SJCRH30 (cell line): ENCODE measurements at regions not wholly inside any gene's neighbourhood (a gene's known extent, or its start where the extent isn't known, plus 50 kb on each side); places are given as distances from the start of the nearest gene placed in this dataset.

Source experiments
- DNase-seq, 2 experiments: peaks; one replicate each; pipeline ENCODE4 v3.0.0-alpha.2; 2015 to 2020
- H3K27ac ChIP-seq: fragments of 250-450 bp; sonication (Bioruptor Pico); 2 replicates; pipeline ENCODE4 v1.5.1; 2020; ENCODE audit warnings: mild to moderate bottlenecking, moderate library complexity
- H3K27me3 ChIP-seq: fragments of 250-450 bp; sonication (Bioruptor Pico); 2 replicates; pipeline ENCODE4 v1.5.1; 2020; ENCODE audit warnings: mild to moderate bottlenecking, moderate library complexity
- H3K36me3 ChIP-seq: fragments of 250-450 bp; sonication (Bioruptor Pico); 2 replicates; pipeline ENCODE4 v1.5.1; 2020; ENCODE audit warnings: mild to moderate bottlenecking, moderate library complexity
- H3K4me1 ChIP-seq: fragments of 250-450 bp; sonication (Bioruptor Pico); 2 replicates; pipeline ENCODE4 v1.5.1; 2020; ENCODE audit warnings: mild to moderate bottlenecking, moderate library complexity
- H3K4me3 ChIP-seq: fragments of 250-450 bp; sonication (Bioruptor Pico); 2 replicates; pipeline ENCODE4 v1.5.1; 2020; ENCODE audit warnings: mild to moderate bottlenecking, moderate library complexity
- H3K9me3 ChIP-seq: fragments of 250-450 bp; sonication (Bioruptor Pico); replicated peaks from 2 replicates; pipeline ENCODE4 v1.5.1; 2020; ENCODE audit warnings: mild to moderate bottlenecking, moderate library complexity

DNA sequence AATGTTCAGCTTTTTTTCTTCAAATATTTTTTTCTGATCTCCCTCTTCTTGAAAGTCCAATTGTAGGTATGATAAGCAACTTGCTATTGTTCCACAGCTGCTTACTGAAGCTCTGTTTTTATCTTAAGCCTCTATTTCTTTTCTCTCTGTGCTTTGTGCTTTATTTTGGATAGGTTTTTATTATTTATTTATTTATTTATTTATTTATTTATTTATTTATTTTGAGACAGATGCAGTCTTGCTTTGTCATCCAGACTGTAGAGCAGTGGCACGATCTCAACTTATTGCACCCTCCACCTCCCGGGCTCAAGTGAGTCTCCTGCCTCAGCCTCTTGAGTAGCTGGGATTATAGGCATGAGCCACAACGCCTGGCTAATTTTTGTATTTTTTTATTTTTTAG is 199.4 kb downstream of the KLF12 start:
- no peak overlapping the region for H3K27ac ChIP-seq
- H3K9me3 ChIP-seq, result no peaks in the 10 kb centered on the region
- no peaks in the 10 kb centered on the region for H3K36me3 ChIP-seq

DNA sequence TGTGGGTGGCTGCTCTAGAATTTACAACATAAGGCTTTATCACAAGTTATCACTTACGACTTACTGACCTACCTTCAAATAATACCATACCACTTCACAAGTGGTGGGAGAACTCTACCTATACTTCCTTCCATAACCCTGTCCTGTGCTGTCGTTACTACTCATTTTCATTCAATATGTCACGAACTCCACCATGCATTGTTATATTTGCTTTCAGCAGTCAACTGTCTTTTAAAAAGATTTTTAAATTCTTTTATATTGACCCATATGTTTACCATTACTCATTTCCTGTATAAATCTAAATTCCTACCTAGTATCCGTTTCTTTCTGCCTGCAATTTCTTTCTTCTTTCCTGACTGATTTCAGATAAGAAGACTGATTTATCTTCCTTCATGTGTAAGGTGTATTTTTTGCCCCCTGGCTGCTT is 200.0 kb downstream of the KLF12 start:
- no peak for DNase-seq
- H3K4me3 ChIP-seq, result no peak overlapping the region
- H3K27ac ChIP-seq, result no peak overlapping the region

More for the DNA sequence above, 199.4 kb downstream of the KLF12 start:
- H3K27me3 ChIP-seq, result no peaks in the 10 kb centered on the region
- DNase-seq, result no peak
- no peak overlapping the region for H3K4me3 ChIP-seq
- peaks cover 27% of the 10 kb centered on the region for H3K4me1 ChIP-seq

DNA sequence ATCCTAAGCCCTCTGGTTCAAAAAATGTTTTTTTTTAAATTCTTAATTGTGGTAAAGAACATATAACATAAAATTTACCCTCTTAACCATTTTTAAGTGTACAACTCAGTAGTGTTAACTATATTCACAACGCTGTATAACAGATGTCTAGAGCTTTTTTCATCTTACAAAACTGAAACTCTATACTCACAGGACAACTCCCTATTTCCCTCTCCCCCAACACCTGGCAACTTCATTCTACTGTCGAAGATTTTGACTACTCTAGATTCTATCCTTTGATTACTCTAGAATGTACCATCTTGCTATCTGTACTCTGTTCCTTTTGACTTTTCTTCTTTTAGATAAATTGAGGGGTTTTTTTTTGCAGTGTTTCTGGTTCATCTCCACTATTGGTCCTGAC is 200.4 kb downstream of the KLF12 start:
- Histone ChIP-seq H3K36me3 (no peaks in the 10 kb centered on the region), H3K9me3 (no peaks in the 10 kb centered on the region), H3K4me3 (no peak overlapping the region), H3K27ac (no peak overlapping the region), H3K4me1 (peaks cover 25% of the 10 kb centered on the region), H3K27me3 (no peaks in the 10 kb centered on the region)
- peak in 1 of 2 experiments; percentile 56 for DNase-seq

More for the DNA sequence above, 200.0 kb downstream of the KLF12 start:
- Histone ChIP-seq H3K9me3 (no peaks in the 10 kb centered on the region), H3K36me3 (no peaks in the 10 kb centered on the region), H3K4me1 (peaks cover 27% of the 10 kb centered on the region), H3K27me3 (no peaks in the 10 kb centered on the region)

DNA sequence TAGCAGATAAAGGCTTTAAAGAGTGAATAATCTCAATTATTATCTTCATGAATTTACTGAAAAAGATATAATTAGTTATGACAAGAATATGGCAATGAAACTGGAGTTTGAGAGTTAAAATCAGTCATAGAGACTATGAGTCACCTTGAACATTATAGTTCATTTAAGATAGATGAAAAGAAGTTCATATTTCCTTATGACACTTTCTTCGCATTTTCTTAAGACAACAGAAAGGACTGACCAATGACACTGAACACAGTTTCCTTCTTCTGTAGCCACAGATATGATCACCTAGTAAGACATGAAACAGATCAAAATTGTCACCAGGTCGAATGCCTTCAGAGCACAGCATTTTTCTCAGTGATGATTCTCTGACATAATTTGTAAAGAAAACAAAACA is 202.1 kb downstream of the KLF12 start:
- no peak overlapping the region for H3K27ac ChIP-seq
- DNase-seq, result no peak
- H3K36me3 ChIP-seq, result no peaks in the 10 kb centered on the region

GRCh38 chr13:73929287-73929932 is 204.8 kb downstream of the KLF12 start:
- H3K27me3 ChIP-seq, result no peaks in the 10 kb centered on the region
- no peak overlapping the region for H3K27ac ChIP-seq
- peaks cover 16% of the 10 kb centered on the region; the same call in 1 of the 2 replicates for H3K4me1 ChIP-seq
- no peaks in the 10 kb centered on the region for H3K36me3 ChIP-seq
- no peak overlapping the region for H3K4me3 ChIP-seq
- H3K9me3 ChIP-seq, result no peaks in the 10 kb centered on the region
- DNase-seq, result no peak

More for the DNA sequence above, 202.1 kb downstream of the KLF12 start:
- no peak overlapping the region for H3K4me3 ChIP-seq
- peaks cover 10% of the 10 kb centered on the region; the same call in 1 of the 2 replicates for H3K4me1 ChIP-seq
- no peaks in the 10 kb centered on the region for H3K27me3 ChIP-seq
- H3K9me3 ChIP-seq, result no peaks in the 10 kb centered on the region

GRCh38 chr13:73924607-73925006 is 209.6 kb downstream of the KLF12 start:
- H3K36me3 ChIP-seq, result no peaks in the 10 kb centered on the region
- peaks cover 10% of the 10 kb centered on the region; the same call in 1 of the 2 replicates for H3K4me1 ChIP-seq
- H3K9me3 ChIP-seq, result no peaks in the 10 kb centered on the region
- no peak overlapping the region for H3K4me3 ChIP-seq
- H3K27ac ChIP-seq, result no peak overlapping the region
- H3K27me3 ChIP-seq, result no peaks in the 10 kb centered on the region
- peak; percentile 14 to 52 for DNase-seq

GRCh38 chr13:73922493-73923393 is 211.5 kb downstream of the KLF12 start:
- no peak for DNase-seq
- H3K27ac ChIP-seq, result no peak overlapping the region
- H3K4me3 ChIP-seq, result no peak overlapping the region
- no peaks in the 10 kb centered on the region for H3K9me3 ChIP-seq
- no peaks in the 10 kb centered on the region for H3K27me3 ChIP-seq
- H3K36me3 ChIP-seq, result no peaks in the 10 kb centered on the region
- H3K4me1 ChIP-seq, result peaks cover 10% of the 10 kb centered on the region; the same call in 1 of the 2 replicates

DNA sequence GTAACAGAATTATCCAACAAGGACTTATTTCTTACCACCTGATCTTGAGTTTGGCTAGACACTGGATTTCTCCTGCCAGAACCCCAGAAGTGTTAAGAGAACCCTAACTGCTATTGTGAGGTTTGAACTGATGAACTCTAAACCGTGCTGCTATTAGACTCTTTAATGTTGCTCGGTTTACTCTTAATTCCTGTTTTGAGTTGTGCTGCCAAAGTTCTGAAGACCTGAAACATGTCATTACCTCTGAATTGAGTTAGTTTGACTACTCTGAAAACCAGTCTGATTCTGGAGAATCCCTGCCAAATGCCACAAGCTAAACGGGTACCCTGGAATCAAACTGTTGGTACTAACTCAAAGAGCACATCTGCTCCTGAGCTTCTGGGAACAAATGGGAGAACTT is 215.5 kb downstream of the KLF12 start:
- Histone ChIP-seq H3K27me3 (no peaks in the 10 kb centered on the region), H3K27ac (no peak overlapping the region), H3K4me3 (no peak overlapping the region), H3K36me3 (no peaks in the 10 kb centered on the region), H3K4me1 (peaks cover 11% of the 10 kb centered on the region), H3K9me3 (no peaks in the 10 kb centered on the region)
- DNase-seq, result no peak

DNA sequence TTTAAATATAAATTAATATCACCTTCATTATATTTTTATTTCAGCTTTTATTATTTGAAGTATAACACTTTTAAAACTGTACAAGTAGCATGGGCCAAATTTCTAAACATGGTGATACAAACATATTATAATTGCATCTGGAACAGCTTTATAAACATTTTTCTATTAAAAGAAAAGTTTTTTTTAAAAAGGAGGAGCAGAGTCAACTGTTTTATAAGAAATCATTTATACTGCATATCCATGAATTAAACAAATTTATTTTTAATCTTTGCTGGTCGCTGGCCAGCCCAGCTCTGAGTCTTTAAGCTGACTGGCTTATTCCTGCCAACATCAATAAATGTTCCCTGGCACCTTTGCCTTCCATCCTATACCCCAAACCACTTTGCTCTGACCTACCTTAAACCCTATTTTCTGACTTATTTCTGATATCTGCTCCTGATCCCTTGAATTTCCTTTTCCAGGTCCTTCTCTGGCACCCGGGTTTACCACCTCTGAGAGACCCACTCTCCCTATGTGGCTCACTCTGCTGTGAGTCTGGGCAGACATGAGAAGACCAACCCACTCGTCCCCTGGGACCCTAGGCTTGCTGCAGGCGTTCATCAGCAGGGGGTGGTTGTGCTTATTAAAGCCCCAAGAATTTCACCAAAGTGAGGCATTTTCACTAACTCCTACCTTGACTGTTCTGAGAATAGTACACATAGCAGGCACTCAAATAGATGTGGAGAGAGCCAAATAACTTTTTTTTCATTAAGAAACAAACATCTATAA is 220.3 kb downstream of the KLF12 start:
- Histone ChIP-seq H3K4me3 (no peak overlapping the region), H3K36me3 (no peaks in the 10 kb centered on the region), H3K27ac (no peak overlapping the region; the same call in 1 of the 2 replicates), H3K9me3 (no peaks in the 10 kb centered on the region), H3K4me1 (peaks cover 11% of the 10 kb centered on the region), H3K27me3 (no peaks in the 10 kb centered on the region)
- DNase-seq, result peak; percentile 74 to 77

- H3K4me1 ChIP-seq, result peaks cover 11% of the 10 kb centered on the region
- H3K27me3 ChIP-seq, result no peaks in the 10 kb centered on the region
- no peaks in the 10 kb centered on the region for H3K36me3 ChIP-seq
- no peak for DNase-seq
- H3K9me3 ChIP-seq, result no peaks in the 10 kb centered on the region
- H3K27ac ChIP-seq, result no peak overlapping the region
- H3K4me3 ChIP-seq, result no peak overlapping the region
Measured at GRCh38 chr13:73913079-73913740, 221.0 kb downstream of the KLF12 start.

- H3K27me3 ChIP-seq, result no peaks in the 10 kb centered on the region
- H3K27ac ChIP-seq, result no peak overlapping the region
- H3K36me3 ChIP-seq, result no peaks in the 10 kb centered on the region
- DNase-seq, result no peak
- H3K4me1 ChIP-seq, result peaks cover 11% of the 10 kb centered on the region
- no peaks in the 10 kb centered on the region for H3K9me3 ChIP-seq
- no peak overlapping the region for H3K4me3 ChIP-seq
Measured at GRCh38 chr13:73911361-73911760, 222.8 kb downstream of the KLF12 start.

DNA sequence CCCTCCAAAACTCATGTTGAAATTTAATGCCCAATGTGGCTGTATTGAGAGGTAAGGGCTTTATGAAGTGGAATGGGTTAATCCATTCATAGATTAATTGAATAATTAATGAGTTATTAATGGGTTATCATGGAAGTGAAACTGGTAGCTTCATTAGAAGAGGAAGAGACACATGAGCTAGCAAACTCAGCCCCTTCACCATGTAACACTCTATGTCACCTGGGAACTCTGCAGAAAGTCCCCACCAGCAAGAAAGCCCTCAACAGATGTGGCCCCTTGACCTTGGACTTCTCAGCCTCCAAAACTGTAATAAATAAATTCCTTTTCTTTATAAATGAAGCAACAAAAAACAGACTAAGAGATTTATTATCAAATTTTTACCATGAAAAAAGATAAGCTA is 223.5 kb downstream of the KLF12 start:
- Histone ChIP-seq H3K27me3 (no peaks in the 10 kb centered on the region), H3K4me3 (no peak overlapping the region), H3K9me3 (no peaks in the 10 kb centered on the region), H3K36me3 (no peaks in the 10 kb centered on the region), H3K27ac (no peak overlapping the region), H3K4me1 (peaks cover 11% of the 10 kb centered on the region)
- DNase-seq, result no peak

GRCh38 chr13:73908809-73909208 is 225.4 kb downstream of the KLF12 start:
- H3K27me3 ChIP-seq, result no peaks in the 10 kb centered on the region
- no peaks in the 10 kb centered on the region for H3K4me1 ChIP-seq

DNA sequence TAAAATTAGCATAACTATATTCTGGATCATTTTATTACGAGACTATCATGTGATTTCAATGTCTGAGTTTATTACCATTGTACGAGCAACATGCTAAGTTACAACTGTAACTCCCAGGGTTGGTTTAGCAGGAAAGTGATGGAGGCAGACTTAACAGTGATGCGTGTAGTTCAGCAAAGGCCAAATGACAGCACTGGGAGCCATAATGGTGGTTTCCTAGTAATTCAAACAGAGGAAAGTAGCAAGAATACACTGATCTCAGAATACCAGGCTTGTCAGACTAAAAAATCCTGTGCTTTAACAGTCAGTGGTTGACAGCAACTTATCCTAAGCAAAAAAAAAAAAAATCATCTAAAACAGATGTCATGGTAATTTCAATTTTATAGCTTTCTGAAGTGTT is 229.6 kb downstream of the KLF12 start:
- no peaks in the 10 kb centered on the region for H3K4me1 ChIP-seq
- no peaks in the 10 kb centered on the region for H3K9me3 ChIP-seq
- H3K4me3 ChIP-seq, result no peak overlapping the region
- DNase-seq, result no peak
- no peaks in the 10 kb centered on the region for H3K27me3 ChIP-seq
- no peak overlapping the region for H3K27ac ChIP-seq
- H3K36me3 ChIP-seq, result no peaks in the 10 kb centered on the region

More at GRCh38 chr13:73908809-73909208, 225.4 kb downstream of the KLF12 start:
- DNase-seq, result no peak
- no peaks in the 10 kb centered on the region for H3K9me3 ChIP-seq
- no peaks in the 10 kb centered on the region for H3K36me3 ChIP-seq
- no peak overlapping the region for H3K4me3 ChIP-seq
- H3K27ac ChIP-seq, result no peak overlapping the region
